ENCODE measurements at regions not wholly inside any gene's neighbourhood (a gene's known extent, or its start where the extent isn't known, plus 50 kb on each side); places are given as distances from the start of the nearest gene placed in this dataset.

- DNase-seq = no peak
Measured at GRCh38 chr7:126378642-126379041, 874.1 kb downstream of the GRM8 start.

GRCh38 chr7:126370038-126370668 lies 882.6 kb downstream of the GRM8 start:
- no peak for DNase-seq

GRCh38 chr7:126362746-126363145 lies 890.0 kb downstream of the GRM8 start:
- no peak for DNase-seq

- no peak for DNase-seq
Measured at GRCh38 chr7:126361183-126361582, 891.6 kb downstream of the GRM8 start.

- DNase-seq = no peak
Measured at GRCh38 chr7:126339813-126340212, 912.9 kb downstream of the GRM8 start.

- no peak for DNase-seq
Measured at GRCh38 chr7:126305671-126306070, 947.1 kb downstream of the GRM8 start.

GRCh38 chr7:126303926-126304325 lies 948.8 kb downstream of the GRM8 start:
- no peak for DNase-seq

- DNase-seq = no peak
Measured at GRCh38 chr7:126302639-126303038, 950.1 kb downstream of the GRM8 start.

- DNase-seq = no peak
Measured at GRCh38 chr7:126286317-126286716, 966.4 kb downstream of the GRM8 start.

- no peak for DNase-seq
Measured at GRCh38 chr7:126236261-126236660, 1016.5 kb downstream of the GRM8 start.

- DNase-seq = no peak
Measured at GRCh38 chr7:126228356-126229061, 1024.2 kb downstream of the GRM8 start.

GRCh38 chr7:126227643-126228042 lies 1025.1 kb downstream of the GRM8 start:
- DNase-seq = no peak

- no peak for DNase-seq
Measured at GRCh38 chr7:126227055-126227454, 1025.7 kb downstream of the GRM8 start.

GRCh38 chr7:126223729-126224128 lies 1029.0 kb downstream of the GRM8 start:
- no peak for DNase-seq

GRCh38 chr7:126222782-126223181 lies 1030.0 kb downstream of the GRM8 start:
- no peak for DNase-seq

- no peak for DNase-seq
Measured at GRCh38 chr7:126215785-126216184, 1037.0 kb downstream of the GRM8 start.

- DNase-seq = no peak
Measured at GRCh38 chr7:126213876-126214275, 1038.9 kb downstream of the GRM8 start.

- DNase-seq = no peak
Measured at GRCh38 chr7:126211875-126212274, 1040.9 kb downstream of the GRM8 start.

- DNase-seq = no peak
Measured at GRCh38 chr7:126210707-126211106, 1042.0 kb downstream of the GRM8 start.

- DNase-seq = no peak
Measured at GRCh38 chr7:126203185-126203584, 1049.6 kb downstream of the GRM8 start.

GRCh38 chr7:126202177-126202576 lies 1050.6 kb downstream of the GRM8 start:
- no peak for DNase-seq

- DNase-seq = no peak
Measured at GRCh38 chr7:126185959-126186580, 1066.7 kb downstream of the GRM8 start.

GRCh38 chr7:126179916-126180315 lies 1072.8 kb downstream of the GRM8 start:
- no peak for DNase-seq

GRCh38 chr7:126178865-126179264 lies 1073.9 kb downstream of the GRM8 start:
- DNase-seq = no peak
